OCI-LY1 (cell line): ENCODE measurements at regions not wholly inside any gene's neighbourhood (a gene's known extent, or its start where the extent isn't known, plus 50 kb on each side); places are given as distances from the start of the nearest gene placed in this dataset.

Experiments used
- H2AFZ ChIP-seq: fragments of 200-600 bp; sonication (generic), shearing (Covaris generic); 2 replicates; pipeline ENCODE4 v1.6.0; 2014; ENCODE audit warnings: antibody characterized with exemption, mild to moderate bottlenecking, low read length
- H3F3A ChIP-seq: fragments of 200-600 bp; sonication (generic), shearing (Covaris generic); 2 replicates; pipeline ENCODE4 v1.6.0; 2014; ENCODE audit warnings: mild to moderate bottlenecking, antibody characterized with exemption, low read length, moderate library complexity; ENCODE audit not compliant: insufficient read depth
- H3K27ac ChIP-seq: fragments of 200-600 bp; sonication (generic); 2 replicates; pipeline ENCODE4 v1.5.1; 2014; ENCODE audit warnings: low read length, mixed run types, mild to moderate bottlenecking, low read depth; ENCODE audit not compliant: poor library complexity, severe bottlenecking
- H3K27me3 ChIP-seq: fragments of 200-600 bp; sonication (generic); 2 replicates; pipeline ENCODE4 v1.6.0; 2014; ENCODE audit warnings: antibody characterized with exemption, mild to moderate bottlenecking, low read length, moderate library complexity; ENCODE audit not compliant: insufficient read depth
- H3K36me3 ChIP-seq: fragments of 200-600 bp; sonication (generic); 2 replicates; pipeline ENCODE4 v1.6.1; 2014; ENCODE audit warnings: mild to moderate bottlenecking, antibody characterized with exemption, low read length, moderate library complexity, mixed read lengths; ENCODE audit not compliant: insufficient read depth
- H3K4me1 ChIP-seq: fragments of 200-600 bp; sonication (generic); 2 replicates; pipeline ENCODE4 v1.5.1; 2014; ENCODE audit warnings: mild to moderate bottlenecking, low read length, moderate library complexity; ENCODE audit not compliant: insufficient read depth, severe bottlenecking
- H3K4me2 ChIP-seq: fragments of 200-600 bp; sonication (generic), shearing (Covaris generic); 2 replicates; pipeline ENCODE4 v1.6.1; 2014; ENCODE audit warnings: low read length
- H3K4me3 ChIP-seq: fragments of 200-600 bp; sonication (generic); 2 replicates; pipeline ENCODE4 v1.5.1; 2014; ENCODE audit warnings: low read length, low read depth, mild to moderate bottlenecking, mixed read lengths; ENCODE audit not compliant: poor library complexity, severe bottlenecking
- H3K79me2 ChIP-seq: fragments of 200-600 bp; shearing (Covaris generic); 2 replicates; pipeline ENCODE4 v1.6.1; 2016; ENCODE audit warnings: mixed run types, low read length, mixed read lengths; ENCODE audit not compliant: insufficient read depth
- H3K9ac ChIP-seq: fragments of 200-600 bp; sonication (generic), shearing (Covaris generic); 2 replicates; pipeline ENCODE4 v1.6.1; 2014; ENCODE audit warnings: mild to moderate bottlenecking, low read length, mixed read lengths
- H3K9me2 ChIP-seq: fragments of 200-600 bp; sonication (generic), shearing (Covaris generic); 2 replicates; pipeline ENCODE4 v1.6.1; 2014; ENCODE audit warnings: low read depth, mild to moderate bottlenecking, low read length, mixed read lengths
- H3K9me3 ChIP-seq: fragments of 200-600 bp; shearing (Covaris generic); 2 replicates; pipeline ENCODE4 v1.6.1; 2014; ENCODE audit warnings: low read length, mixed read lengths
- H4K20me1 ChIP-seq: fragments of 200-600 bp; sonication (generic), shearing (Covaris generic); 2 replicates; pipeline ENCODE4 v1.6.0; 2016; ENCODE audit warnings: mild to moderate bottlenecking, low read length; ENCODE audit not compliant: insufficient read depth
- EZH2 ChIP-seq: fragments of 200-600 bp; sonication (generic), shearing (Covaris generic); IDR thresholded peaks from 2 replicates; pipeline ENCODE4 v1.8.0; 2017; ENCODE audit warnings: borderline replicate concordance, mixed run types, mild to moderate bottlenecking, antibody characterized with exemption, low read length, moderate library complexity, mixed read lengths
- TF ChIP-seq, protein P1 (sequence below): fragments of 200-600 bp; sonication (generic), shearing (Covaris generic); IDR thresholded peaks from 2 replicates; pipeline ENCODE4 v1.5.1; 2017; ENCODE audit warnings: mild to moderate bottlenecking, antibody characterized with exemption, low read length, moderate library complexity, mixed read lengths

DNA sequence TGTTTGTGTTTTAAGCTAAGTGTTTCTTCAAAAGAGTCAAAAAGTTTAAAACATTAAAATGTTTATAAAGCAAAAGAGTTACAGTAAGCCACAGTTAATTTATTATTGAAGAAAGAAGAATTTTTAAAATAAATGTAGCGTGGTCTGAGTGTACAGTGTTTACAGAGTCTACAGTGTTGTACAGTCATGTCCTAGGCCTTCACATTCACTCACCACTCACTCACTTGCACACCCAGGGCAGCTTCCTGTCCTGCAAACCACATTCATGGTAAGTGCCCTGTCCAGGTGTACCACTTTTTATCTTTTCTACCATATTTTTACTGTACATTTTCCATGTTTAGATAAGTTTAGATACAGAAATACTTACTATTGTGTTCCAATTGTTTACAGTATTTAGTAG lies 239.7 kb upstream of the AGA start:
- H3F3A ChIP-seq, result no peaks in the 10 kb centered on the region
- no peaks in the 10 kb centered on the region for H3K27me3 ChIP-seq
- no peaks in the 10 kb centered on the region for H3K79me2 ChIP-seq
- H3K4me3 ChIP-seq, result no peak overlapping the region
- H3K4me1 ChIP-seq, result no peaks in the 10 kb centered on the region
- H3K27ac ChIP-seq, result no peak overlapping the region
- no peaks in the 10 kb centered on the region for H4K20me1 ChIP-seq
- H3K9me2 ChIP-seq, result no peaks in the 10 kb centered on the region
- H3K9me3 ChIP-seq, result no peaks in the 10 kb centered on the region
- TF ChIP-seq EZH2, result no peak
- TF ChIP-seq, protein P1, sequence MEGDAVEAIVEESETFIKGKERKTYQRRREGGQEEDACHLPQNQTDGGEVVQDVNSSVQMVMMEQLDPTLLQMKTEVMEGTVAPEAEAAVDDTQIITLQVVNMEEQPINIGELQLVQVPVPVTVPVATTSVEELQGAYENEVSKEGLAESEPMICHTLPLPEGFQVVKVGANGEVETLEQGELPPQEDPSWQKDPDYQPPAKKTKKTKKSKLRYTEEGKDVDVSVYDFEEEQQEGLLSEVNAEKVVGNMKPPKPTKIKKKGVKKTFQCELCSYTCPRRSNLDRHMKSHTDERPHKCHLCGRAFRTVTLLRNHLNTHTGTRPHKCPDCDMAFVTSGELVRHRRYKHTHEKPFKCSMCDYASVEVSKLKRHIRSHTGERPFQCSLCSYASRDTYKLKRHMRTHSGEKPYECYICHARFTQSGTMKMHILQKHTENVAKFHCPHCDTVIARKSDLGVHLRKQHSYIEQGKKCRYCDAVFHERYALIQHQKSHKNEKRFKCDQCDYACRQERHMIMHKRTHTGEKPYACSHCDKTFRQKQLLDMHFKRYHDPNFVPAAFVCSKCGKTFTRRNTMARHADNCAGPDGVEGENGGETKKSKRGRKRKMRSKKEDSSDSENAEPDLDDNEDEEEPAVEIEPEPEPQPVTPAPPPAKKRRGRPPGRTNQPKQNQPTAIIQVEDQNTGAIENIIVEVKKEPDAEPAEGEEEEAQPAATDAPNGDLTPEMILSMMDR, result no peak
- no peak overlapping the region for H3K4me2 ChIP-seq
- no peak overlapping the region for H3K9ac ChIP-seq
- no peak overlapping the region for H2AFZ ChIP-seq
- no peaks in the 10 kb centered on the region for H3K36me3 ChIP-seq

DNA sequence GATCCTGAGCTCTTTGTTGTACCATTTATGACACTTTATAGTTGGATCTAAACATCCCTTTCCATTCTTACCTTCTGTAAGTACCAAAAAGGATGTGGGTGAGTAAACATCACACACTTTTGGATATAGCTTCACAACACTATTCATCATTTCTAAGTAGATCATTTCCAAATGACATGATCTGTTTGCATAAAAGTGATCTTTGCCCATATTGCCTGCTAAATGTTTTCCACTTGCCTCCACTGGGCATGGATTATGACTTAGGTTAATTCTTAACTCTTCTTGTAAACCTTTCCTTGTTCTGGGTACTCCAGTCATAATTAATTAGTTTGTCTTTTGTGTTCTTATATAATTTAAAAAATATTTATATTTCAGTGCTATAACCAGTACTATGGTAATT lies 244.9 kb upstream of the AGA start:
- no peaks in the 10 kb centered on the region for H4K20me1 ChIP-seq
- no peak overlapping the region for H3K4me2 ChIP-seq
- TF ChIP-seq EZH2, result no peak
- TF ChIP-seq, protein P1, result no peak
- no peaks in the 10 kb centered on the region for H3K9me3 ChIP-seq
- H3K27ac ChIP-seq, result no peak overlapping the region
- H3F3A ChIP-seq, result no peaks in the 10 kb centered on the region
- no peaks in the 10 kb centered on the region for H3K4me1 ChIP-seq
- no peaks in the 10 kb centered on the region for H3K36me3 ChIP-seq
- H2AFZ ChIP-seq, result no peak overlapping the region
- no peaks in the 10 kb centered on the region for H3K79me2 ChIP-seq
- H3K4me3 ChIP-seq, result no peak overlapping the region
- no peak overlapping the region for H3K9ac ChIP-seq
- no peaks in the 10 kb centered on the region for H3K9me2 ChIP-seq
- no peaks in the 10 kb centered on the region for H3K27me3 ChIP-seq

DNA sequence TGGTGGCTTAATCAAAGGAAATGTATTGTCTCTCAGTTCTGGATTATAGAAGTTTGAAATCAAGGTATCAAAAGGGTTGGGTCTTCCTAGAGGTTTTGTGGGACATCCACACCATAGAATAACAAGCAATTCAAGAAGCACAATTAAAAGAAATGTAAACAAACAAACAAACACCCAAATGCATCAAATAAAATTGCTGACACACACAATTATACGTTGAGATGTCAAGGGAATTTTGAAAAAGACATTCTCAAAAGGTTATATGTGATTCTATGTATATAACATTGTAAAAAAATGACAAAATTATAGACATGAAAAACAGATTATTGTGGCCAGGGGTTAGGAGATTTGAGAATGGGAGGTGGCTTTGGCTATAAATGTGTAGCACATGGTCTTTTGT lies 250.7 kb upstream of the AGA start:
- no peaks in the 10 kb centered on the region for H4K20me1 ChIP-seq

More for the DNA sequence above, 250.7 kb upstream of the AGA start:
- Histone ChIP-seq H3K4me1 (no peaks in the 10 kb centered on the region), H3K27me3 (no peaks in the 10 kb centered on the region), H3K36me3 (no peaks in the 10 kb centered on the region), H3K9ac (no peak overlapping the region), H3K9me3 (no peaks in the 10 kb centered on the region), H2AFZ (no peak overlapping the region), H3F3A (no peaks in the 10 kb centered on the region), H3K4me2 (no peak overlapping the region), H3K79me2 (no peaks in the 10 kb centered on the region), H3K4me3 (no peak overlapping the region), H3K27ac (no peak overlapping the region), H3K9me2 (no peaks in the 10 kb centered on the region)
- TF ChIP-seq, protein P1, result no peak
- TF ChIP-seq EZH2, result no peak
